Prostate gland (tissue), 2 donors: ENCODE measurements at regions not wholly inside any gene's neighbourhood (a gene's known extent, or its start where the extent isn't known, plus 50 kb on each side); places are given as distances from the start of the nearest gene placed in this dataset.

Source experiments
- DNase-seq: peaks from one replicate; pipeline ENCODE4 v3.0.0-alpha.2; 2019; ENCODE audit warnings: low spot score
- H3K27ac ChIP-seq, 2 donors: fragments of 200-600 bp; sonication (generic); 2 replicates each; pipeline ENCODE4 v1.5.1; 2017 to 2019
- H3K27me3 ChIP-seq: fragments of 200-600 bp; sonication (generic); replicated peaks from 2 replicates; pipeline ENCODE4 v1.5.1; 2019; ENCODE audit not compliant: insufficient read depth
- H3K36me3 ChIP-seq, 2 donors: fragments of 200-600 bp; sonication (generic); 1 replicate in 1 of 2; 2 replicates in 1 of 2; pipeline versions ENCODE4 v1.5.1 to v1.8.1; 2017 to 2019
- H3K4me1 ChIP-seq: fragments of 200-600 bp; sonication (generic); replicated peaks from 2 replicates; pipeline ENCODE4 v1.5.1; 2019
- H3K4me3 ChIP-seq, 2 donors: fragments of 200-600 bp; sonication (generic); 2 replicates each; pipeline ENCODE4 v1.5.1; 2017 to 2019
- H3K9me3 ChIP-seq: fragments of 200-600 bp; sonication (generic); 2 replicates; pipeline ENCODE4 v1.5.1; 2017
- POLR2A ChIP-seq: fragments of 450-650 bp; IDR thresholded peaks from one replicate; pipeline ENCODE4 v1.6.1; 2016; ENCODE audit warnings: antibody characterized with exemption, mild to moderate bottlenecking
- POLR2AphosphoS5 ChIP-seq: sonication (generic); formaldehyde crosslinking; IDR thresholded peaks from one replicate; pipeline ENCODE4 v1.6.1; 2017; ENCODE audit warnings: antibody characterized with exemption
- WGBS: methylation state at CpG from one replicate; pipeline ENCODE4 v1.1.5; 2018; 5-methylcytosine and 5-hydroxymethylcytosine counted together
- intact Hi-C: fragments of 100-400 bp; cut with DNase I; formaldehyde crosslinking; loops from one replicate; pipeline ENCODE4 v1.14.2; 2022
- TF ChIP-seq, protein P1 (sequence below), 4 experiments: fragments of 200-600 bp in 2 of 4; fragments of 450-650 bp in 2 of 4; sonication (generic) in 2 of 4; IDR thresholded peaks; 1 replicate in 3 of 4; 2 replicates in 1 of 4; pipeline ENCODE4 v1.5.1; 2016 to 2019; ENCODE audit warnings: antibody characterized with exemption in 4 of 4, mild to moderate bottlenecking in 2 of 4, moderate library complexity in 2 of 4

DNA sequence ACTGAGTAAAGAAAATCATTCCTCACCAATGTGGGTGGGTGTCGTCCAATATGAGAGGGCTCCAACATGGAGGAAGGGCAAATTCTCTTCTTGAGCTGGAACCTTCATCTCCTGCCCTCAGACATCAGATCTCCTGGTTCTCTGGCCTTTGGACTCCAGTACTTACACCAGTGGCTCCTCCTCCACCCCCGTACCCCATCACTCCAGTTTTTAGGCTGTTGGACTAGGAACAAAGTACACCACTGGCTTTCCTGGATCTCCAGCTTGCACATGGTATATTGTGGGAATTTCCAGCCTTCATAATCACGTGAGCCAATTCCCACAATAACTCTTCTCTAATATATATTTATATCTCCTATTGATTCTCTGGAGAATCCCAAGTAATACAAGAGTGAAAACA lies 196.9 kb downstream of the PDHA2 start:
- H3K4me3 ChIP-seq, result no peak overlapping the region
- no peak overlapping the region for H3K27ac ChIP-seq
- intact Hi-C loops, result no loop called here
- TF ChIP-seq, protein P1, sequence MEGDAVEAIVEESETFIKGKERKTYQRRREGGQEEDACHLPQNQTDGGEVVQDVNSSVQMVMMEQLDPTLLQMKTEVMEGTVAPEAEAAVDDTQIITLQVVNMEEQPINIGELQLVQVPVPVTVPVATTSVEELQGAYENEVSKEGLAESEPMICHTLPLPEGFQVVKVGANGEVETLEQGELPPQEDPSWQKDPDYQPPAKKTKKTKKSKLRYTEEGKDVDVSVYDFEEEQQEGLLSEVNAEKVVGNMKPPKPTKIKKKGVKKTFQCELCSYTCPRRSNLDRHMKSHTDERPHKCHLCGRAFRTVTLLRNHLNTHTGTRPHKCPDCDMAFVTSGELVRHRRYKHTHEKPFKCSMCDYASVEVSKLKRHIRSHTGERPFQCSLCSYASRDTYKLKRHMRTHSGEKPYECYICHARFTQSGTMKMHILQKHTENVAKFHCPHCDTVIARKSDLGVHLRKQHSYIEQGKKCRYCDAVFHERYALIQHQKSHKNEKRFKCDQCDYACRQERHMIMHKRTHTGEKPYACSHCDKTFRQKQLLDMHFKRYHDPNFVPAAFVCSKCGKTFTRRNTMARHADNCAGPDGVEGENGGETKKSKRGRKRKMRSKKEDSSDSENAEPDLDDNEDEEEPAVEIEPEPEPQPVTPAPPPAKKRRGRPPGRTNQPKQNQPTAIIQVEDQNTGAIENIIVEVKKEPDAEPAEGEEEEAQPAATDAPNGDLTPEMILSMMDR (IDR thresholded peaks at IDR 0.05), result no peak
- TF ChIP-seq POLR2A, result no peak
- no peak for TF ChIP-seq POLR2AphosphoS5
- H3K27me3 ChIP-seq, result no peaks in the 10 kb centered on the region
- no peaks in the 10 kb centered on the region for H3K9me3 ChIP-seq
- no peak for DNase-seq
- 86% methylated on average over 3 of the region's 3 CpGs for WGBS
- no peaks in the 10 kb centered on the region for H3K36me3 ChIP-seq
- no peaks in the 10 kb centered on the region for H3K4me1 ChIP-seq

GRCh38 chr4:96037705-96038104 lies 197.8 kb downstream of the PDHA2 start:
- Histone ChIP-seq H3K4me3 (no peak overlapping the region), H3K9me3 (no peaks in the 10 kb centered on the region), H3K27ac (no peak overlapping the region), H3K27me3 (no peaks in the 10 kb centered on the region), H3K36me3 (no peaks in the 10 kb centered on the region), H3K4me1 (no peaks in the 10 kb centered on the region)
- intact Hi-C loops, result no loop called here
- WGBS, result 87% methylated on average over 2 of the region's 2 CpGs
- TF ChIP-seq, protein P1 (IDR thresholded peaks at IDR 0.05), result no peak
- TF ChIP-seq POLR2AphosphoS5 (no peak), POLR2A (no peak)
- no peak for DNase-seq

GRCh38 chr4:96039217-96039616 lies 199.3 kb downstream of the PDHA2 start:
- Histone ChIP-seq H3K36me3 (no peaks in the 10 kb centered on the region), H3K27me3 (no peaks in the 10 kb centered on the region), H3K27ac (no peak overlapping the region), H3K4me3 (no peak overlapping the region), H3K4me1 (no peaks in the 10 kb centered on the region), H3K9me3 (no peaks in the 10 kb centered on the region)
- intact Hi-C loops, result no loop called here
- TF ChIP-seq POLR2A, result no peak
- TF ChIP-seq, protein P1 (IDR thresholded peaks at IDR 0.05), result no peak
- TF ChIP-seq POLR2AphosphoS5, result no peak
- 26% methylated on average over 1 of the region's 1 CpG for WGBS
- DNase-seq, result no peak

DNA sequence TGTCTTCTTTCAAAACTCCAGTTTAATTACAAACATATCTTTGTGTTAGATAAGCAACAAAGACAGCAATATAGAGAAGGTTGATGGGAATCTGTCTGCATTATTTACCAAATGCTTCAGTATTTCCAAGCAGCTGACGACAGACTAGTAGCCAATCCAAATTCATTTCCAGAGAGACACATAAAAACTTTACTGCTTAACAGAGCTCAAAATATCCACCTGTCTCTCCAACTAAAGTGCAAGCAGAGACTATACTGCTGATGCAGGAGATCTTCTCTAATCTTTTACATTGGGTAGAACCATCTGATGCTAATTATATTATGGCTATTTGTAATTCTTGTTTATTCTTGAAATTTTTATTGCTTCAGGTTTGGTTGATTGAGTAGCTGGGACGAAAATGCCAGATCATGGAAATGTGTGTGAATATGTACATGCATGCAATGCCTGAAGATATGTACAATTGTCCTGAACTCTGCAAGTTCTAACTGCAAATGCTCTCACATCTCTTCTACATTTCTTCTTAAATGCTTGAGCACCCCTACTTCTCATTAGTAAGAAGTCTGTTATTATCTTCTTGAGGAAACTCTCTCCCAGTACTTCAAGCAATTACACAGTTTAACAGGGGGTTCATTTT lies 200.0 kb downstream of the PDHA2 start:
- Histone ChIP-seq H3K4me3 (no peak overlapping the region), H3K36me3 (no peaks in the 10 kb centered on the region), H3K27me3 (no peaks in the 10 kb centered on the region), H3K27ac (no peak overlapping the region), H3K9me3 (no peaks in the 10 kb centered on the region), H3K4me1 (no peaks in the 10 kb centered on the region)
- 25% methylated on average over 2 of the region's 2 CpGs for WGBS
- intact Hi-C loops, result no loop called here
- no peak for DNase-seq
- TF ChIP-seq POLR2AphosphoS5, result no peak
- TF ChIP-seq POLR2A, result no peak
- TF ChIP-seq, protein P1 (IDR thresholded peaks at IDR 0.05), result no peak

GRCh38 chr4:96044971-96045370 lies 205.1 kb downstream of the PDHA2 start:
- intact Hi-C loops, result no loop called here
- TF ChIP-seq, protein P1 (IDR thresholded peaks at IDR 0.05), result no peak
- no peak for TF ChIP-seq POLR2AphosphoS5
- TF ChIP-seq POLR2A, result no peak
- no peak overlapping the region for H3K4me3 ChIP-seq
- no peak for DNase-seq
- H3K9me3 ChIP-seq, result no peaks in the 10 kb centered on the region
- no peaks in the 10 kb centered on the region for H3K4me1 ChIP-seq
- no peaks in the 10 kb centered on the region for H3K27me3 ChIP-seq
- no peaks in the 10 kb centered on the region for H3K36me3 ChIP-seq
- no peak overlapping the region for H3K27ac ChIP-seq
- 90% methylated on average over 4 of the region's 4 CpGs for WGBS
